ENCODE measurements at regions not wholly inside any gene's neighbourhood (a gene's known extent, or its start where the extent isn't known, plus 50 kb on each side); places are given as distances from the start of the nearest gene placed in this dataset.

- TF ChIP-seq CTCF (IDR thresholded peaks at IDR 0.05; ENCODE audit: borderline replicate concordance, extremely low read depth, low read length, poor library complexity, severe bottlenecking) (no peak), EZH2 (IDR thresholded peaks at IDR 0.05; ENCODE audit: borderline replicate concordance, low read depth, low read length, severe bottlenecking) (no peak)
These were observed 751.3 kb downstream of the SLC6A15 start for GRCh38 chr12:84161296-84161695.

Measured in DND-41 (cell line).